ENCODE measurements at regions not wholly inside any gene's neighbourhood (a gene's known extent, or its start where the extent isn't known, plus 50 kb on each side); places are given as distances from the start of the nearest gene placed in this dataset.
"Not testable (repeated sequence)": the region's sequence is repeated elsewhere in the genome, so short reads cannot be mapped to it uniquely, and the experiment has no call there.

DNA sequence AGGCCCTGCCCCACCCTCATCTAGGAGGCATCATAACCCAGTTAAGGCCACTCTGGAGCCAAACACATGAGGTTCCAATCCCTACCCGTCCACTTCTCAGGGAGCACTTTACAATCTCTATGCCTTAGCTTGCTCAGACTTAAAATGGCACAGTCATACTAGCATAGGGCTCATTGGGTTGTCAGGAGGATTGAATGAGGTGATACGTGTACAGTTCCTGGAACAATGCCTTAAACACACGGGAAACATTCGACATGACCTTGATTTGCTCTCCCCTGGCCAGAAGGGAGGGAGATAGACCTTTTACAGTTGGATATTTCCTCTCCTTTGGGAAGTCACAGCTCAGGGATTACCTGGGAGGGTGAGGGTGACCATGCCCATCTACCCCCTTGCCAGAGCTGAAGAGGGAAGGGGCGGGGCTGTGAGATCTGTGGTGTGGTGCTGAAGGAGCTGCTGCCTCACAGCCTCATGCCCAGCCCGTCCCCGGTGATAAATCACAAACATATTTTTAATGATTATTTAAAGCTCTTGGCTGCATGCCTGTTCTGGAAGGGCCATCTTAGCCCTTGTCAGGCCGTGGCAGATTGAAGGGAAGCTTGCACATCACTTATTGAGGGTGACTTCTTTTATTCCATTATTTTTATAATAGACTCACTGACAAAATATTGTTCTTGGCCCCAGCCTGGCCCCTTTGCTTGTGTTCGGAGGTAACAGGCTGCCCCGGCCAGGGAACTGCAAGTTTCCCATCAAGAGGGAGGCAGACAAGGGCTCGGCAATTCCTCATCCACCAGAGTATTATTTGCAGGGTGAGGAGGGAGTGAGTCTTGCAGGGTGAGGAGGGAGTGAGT lies 83.4 kb downstream of the FOXD2 start:
- ChIA-PET POLR2A (no interaction called here), CTCF (no interaction called here)

DNA sequence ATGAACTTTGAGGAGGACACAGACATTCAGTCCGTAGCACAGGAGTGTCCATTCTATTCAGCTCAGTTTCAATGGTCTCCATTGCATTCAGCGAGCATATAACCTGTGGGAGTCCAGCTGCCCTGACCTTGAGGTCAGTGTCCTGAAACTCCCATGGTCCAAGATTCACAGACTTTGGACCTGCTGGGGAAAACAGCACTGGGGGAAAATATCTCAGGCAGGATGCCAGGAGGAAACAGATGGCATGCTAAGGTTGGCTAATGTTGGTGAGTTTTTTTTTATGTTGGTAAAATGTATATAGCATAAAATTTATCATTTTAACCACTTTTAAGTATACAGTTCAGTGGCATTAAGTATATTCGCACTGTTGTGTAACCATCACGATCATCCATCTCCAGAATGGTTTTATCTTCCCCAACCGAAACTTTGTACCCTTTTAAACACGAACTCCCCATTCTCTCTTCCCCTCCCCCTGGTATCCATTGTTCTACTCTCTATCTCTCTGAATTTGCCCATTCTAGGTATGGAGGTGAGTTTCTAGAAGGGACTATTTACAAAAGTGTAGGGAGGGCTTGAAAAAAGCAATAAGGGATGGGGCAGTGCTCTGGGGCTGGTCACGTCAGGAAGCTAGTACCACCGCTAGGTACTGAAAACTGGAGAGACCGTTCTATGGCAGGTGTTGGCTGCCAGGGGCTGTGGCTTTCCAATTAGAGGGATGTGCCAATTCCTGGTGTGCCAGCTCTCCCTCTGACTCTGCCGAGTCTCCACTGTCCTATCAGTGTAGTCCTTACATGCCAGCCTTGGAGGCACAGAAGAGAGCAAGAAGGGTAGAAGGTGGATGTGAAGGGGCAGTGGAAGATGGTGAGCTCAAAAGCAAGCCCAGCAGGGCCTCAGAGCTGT lies 85.3 kb downstream of the FOXD2 start:
- ChIA-PET CTCF (no interaction called here), POLR2A (no interaction called here)

DNA sequence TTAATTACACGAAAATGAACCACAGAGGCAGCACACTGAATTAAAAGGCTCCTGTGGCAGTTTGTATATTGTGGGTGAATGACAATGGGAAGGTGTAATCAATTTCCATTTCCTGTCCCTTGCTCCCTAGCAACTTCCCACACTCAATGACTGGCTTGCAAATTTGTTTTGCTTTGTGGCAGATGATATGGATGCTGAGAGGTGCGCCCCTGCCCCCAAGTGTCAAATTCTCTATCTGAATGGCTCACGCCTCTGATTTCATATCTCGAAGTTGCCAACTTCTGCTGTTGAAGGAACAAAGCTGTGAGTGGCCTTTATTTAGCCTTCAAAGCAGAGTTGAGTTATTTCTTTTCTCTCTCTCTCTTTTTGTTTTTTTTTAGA lies 86.0 kb downstream of the FOXD2 start:
- ChIA-PET POLR2A (no interaction called here), CTCF (no interaction called here)

DNA sequence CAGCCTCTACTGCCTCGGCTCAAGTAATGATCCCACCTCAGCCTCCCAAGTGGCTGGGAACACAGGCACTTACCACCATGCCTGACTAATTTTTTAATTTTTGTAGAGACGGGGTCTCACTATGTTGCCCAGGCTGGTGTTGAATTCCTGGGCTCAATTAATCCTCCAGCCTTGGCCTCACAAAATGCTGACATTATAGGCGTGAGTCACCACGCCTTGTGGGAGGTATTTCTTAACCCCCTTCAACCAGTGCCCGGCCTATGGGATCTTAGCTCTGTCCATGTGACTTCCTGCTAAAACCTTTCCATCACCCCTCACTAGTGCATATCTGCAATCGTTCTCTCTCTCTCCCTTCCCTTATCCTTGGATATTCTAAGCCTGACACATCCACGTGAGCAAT lies 86.4 kb downstream of the FOXD2 start:
- CTCF ChIA-PET, result no interaction called here
- POLR2A ChIA-PET, result no interaction called here

DNA sequence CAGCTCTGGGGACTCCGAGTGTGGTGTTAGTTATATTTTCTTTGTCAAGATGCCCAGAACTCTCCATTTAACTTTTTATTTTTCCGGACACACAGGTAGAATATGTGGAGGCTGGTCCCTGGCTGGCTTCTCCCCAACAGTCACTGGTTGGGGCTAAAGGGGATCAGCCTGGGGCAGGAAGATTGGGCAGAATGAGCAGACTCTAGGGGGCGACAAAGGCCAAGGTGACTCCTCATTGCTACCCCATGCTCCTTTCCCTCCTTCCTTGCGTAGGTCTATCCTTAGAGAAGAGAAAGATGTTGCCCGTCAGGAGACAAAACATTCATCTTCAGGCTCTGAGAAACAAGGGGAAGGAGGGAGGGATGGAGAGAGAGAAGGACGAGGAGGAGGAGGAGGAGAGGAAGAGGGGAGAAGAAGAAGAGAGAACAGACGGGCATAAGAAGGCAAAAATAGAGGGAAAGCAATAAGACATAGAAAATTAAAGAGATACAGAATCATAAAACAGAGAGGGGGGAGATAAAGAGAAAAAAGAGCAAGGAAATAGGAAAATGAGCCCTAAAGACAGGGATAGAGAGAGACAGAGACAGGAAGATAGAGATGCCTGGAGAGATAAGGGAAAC lies 89.9 kb downstream of the FOXD2 start:
- CTCF ChIA-PET, result interaction anchor here (0.7 to 1.0 kb wide), 2 partner anchors 90 to 262 kb away, joined by 3 read pairs; partner anchors contain the start of gene FOXD2

DNA sequence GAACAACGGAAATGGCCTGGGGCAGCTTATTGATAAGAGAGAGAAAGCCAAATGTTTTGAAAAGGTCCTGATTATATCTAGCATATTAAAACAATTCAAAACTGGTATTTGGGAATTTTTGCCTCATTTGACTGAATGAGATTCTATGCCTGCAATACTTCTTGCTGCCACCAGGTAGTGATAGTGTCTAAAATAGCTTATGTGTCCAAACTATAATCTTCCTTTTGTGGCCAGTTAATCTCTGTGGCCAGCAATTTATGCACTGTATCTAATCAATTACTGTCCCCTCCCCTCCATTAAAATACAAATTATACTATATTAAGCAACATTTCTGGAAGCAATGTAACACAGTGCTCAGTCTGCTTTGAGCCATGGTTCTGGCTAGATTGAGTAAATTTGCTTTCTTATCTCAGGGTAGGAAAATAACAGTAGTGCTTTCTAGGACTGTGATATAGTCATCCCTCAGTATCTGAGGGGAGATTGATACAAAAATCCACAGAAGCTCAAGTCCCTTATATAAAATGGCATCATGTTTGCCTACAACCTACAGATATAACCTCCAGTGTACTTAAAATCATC lies 91.8 kb downstream of the FOXD2 start:
- CTCF ChIA-PET, result no interaction called here
- POLR2A ChIA-PET, result no interaction called here

More for the DNA sequence above, 89.9 kb downstream of the FOXD2 start:
- POLR2A ChIA-PET, result no interaction called here

DNA sequence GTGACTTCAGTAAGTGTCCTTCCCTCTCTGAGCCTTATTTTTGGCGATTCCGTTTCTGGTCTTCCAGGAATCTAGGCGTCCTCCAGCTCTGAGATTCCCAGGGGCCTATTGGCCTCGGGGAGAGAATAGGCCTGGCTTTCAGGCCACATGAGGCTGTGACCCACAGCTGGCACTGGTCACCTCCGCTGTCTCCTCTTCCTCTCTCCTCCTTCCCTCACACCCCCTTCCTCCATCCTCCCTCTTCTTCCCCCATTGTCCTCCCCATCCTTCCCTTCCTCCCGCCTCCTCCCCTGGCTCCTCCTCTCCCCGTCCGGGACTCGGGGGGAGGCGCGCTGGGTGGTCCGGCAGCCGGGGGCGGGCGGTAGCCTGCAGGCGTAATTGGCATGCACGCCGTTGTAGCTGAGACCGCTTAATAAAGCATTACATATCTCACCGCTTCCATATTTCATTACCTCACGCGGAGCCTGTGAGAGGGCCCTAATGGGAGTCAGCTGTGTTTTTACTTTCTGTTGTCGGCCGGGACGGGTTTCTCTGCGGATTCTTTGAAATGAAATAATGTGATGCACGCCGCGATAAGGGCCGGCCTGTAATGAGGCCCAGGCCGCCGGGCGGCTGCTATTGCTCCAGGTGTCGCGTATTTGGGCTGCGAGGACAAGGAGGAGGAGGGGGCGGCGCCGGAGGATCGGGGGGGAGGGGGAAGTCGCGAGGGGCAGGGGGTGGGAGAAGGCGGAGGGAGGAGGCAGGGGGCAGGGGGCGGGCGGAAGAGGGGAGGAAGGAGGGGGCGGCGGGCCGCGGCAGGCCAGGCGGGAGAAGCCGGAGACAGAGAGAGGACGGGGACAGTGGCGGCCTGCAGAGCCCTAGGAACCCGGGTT lies 95.3 kb downstream of the FOXD2 start:
- POLR2A ChIA-PET, result no interaction called here
- CTCF ChIA-PET, result no interaction called here

DNA sequence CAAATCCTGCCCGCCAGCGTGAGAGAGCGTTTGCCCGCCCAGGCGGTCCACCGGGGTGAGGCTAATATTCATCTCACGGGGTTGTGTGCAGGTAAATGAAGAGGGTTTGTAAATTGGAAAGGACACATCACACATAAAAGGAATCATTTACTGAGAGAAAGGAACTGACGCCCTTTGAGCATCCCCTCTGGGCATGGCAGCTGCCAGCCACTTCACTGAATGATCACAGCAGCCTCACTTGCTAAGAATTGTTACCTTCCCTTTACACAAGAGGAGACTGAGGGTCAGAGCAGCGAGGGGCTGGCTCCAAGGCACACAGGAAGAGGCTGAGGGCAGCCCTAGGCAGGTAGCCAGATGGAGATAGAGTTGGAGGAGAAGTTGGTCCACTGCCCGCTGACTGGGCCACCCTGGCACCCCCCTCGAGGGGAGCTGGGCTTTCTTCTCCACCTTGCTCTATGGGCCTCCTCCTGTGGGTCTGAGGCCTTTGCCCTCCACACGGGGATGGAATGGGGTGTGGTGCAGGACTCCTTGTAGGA lies 96.0 kb downstream of the FOXD2 start:
- CTCF ChIA-PET, result no interaction called here
- POLR2A ChIA-PET, result no interaction called here

DNA sequence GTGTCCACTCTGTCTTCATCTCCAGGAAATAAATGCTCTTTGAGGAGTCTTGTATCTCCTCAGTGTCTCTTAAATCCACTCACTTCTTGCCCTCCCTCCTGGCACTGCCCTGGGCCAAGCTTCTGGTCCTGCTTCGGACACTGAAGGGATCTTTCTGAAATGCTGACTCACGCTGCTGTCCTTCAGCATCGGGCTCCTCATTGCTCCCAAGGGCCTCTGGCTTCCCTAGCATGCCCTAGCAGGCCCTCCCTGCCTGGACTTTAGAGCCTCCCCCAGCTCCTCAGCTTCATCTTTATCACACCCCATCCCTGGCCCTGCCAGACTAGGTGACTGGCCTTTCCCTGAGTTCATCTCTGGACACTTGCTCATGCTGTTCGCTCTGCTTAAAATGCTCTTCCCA lies 96.6 kb downstream of the FOXD2 start:
- POLR2A ChIA-PET, result no interaction called here
- CTCF ChIA-PET, result no interaction called here

DNA sequence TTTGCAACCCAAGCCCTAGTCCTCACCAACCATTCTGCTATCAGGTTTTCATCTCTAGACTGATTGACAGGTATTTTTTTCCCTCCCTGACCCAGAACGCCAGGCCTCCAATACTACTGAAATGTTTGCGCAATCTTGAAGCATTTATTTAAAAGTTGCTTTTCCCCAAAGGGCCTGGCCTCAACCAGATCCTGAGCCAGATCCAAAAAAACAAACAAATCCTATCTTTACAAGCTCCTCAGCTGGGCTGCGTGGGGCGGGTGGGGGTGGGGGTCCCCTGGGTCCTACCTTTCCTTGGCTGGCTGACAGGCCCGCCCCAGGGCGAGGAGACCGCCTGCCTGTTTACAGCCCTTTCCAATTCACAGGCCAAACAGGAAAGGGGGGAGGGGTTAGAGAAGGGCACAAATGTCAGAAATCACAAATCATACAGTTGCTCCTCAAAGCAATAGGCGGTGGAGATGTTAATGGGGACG lies 98.8 kb downstream of the FOXD2 start:
- POLR2A ChIA-PET, result no interaction called here
- CTCF ChIA-PET, result no interaction called here

DNA sequence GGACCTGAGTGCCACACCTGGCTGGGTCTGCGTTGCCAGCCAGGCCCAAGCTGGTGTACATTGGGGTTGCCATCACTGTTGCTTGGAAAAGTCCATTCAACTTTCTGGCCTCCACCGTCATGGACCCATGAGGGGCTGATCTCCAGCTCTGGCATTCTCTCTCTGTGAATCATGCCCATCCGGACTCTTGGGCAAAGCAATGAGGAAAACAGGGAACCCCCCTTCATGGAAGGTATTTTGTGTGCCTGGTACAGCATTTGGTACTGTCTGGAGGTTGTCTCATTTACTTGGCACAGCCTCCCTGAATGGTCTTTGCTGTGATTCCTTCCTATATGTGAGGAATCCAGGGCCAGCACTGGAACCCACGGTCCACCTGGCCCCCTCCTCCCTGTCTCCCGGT lies 99.4 kb downstream of the FOXD2 start:
- ChIA-PET POLR2A (no interaction called here), CTCF (no interaction called here)

DNA sequence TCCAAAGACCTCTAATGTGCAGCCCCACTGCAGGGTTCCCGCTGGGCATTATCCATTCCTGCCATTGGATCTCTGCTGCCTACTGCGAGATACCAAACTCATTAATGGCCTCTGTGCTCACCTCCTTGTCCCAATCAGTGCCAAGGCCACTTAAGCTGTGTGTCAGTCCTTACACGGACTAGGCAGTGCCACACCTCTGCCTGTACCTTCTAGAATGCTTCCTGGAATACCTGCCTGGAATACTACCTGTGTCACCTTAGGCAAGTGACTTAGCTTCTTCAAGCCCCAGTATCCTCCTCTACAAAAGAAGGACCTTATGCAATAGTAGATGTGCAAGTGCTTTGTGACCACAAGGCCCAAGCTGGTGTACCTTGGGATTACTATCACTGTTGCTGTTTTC lies 100.1 kb downstream of the FOXD2 start:
- ChIA-PET CTCF (interaction anchor here (1.1 kb wide), 1 partner anchor 17 kb away, joined by 3 read pairs; no protein-coding TSS in a partner anchor), POLR2A (no interaction called here)

DNA sequence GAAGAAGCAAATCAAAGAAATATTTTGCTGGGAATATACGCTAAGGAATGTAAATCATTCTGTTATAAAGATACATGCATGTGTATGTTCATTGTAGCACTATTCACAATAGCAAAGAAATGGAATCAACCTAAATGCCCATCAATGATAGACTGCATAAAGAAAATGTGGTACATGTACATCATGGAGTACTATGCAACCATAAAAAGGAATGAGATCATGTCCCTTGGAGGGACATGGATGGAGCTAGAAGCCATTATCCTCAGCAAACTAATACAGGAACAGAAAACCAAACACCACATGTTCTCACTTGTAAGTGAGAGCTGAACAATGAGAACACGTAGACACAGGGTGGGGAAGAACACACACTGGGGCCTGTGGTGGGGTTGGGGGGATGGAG lies 100.7 kb downstream of the FOXD2 start:
- POLR2A ChIA-PET, result not testable (repeated sequence)
- CTCF ChIA-PET, result interaction anchor here (1.1 kb wide), 1 partner anchor 17 kb away, joined by 3 read pairs; no protein-coding TSS in a partner anchor

DNA sequence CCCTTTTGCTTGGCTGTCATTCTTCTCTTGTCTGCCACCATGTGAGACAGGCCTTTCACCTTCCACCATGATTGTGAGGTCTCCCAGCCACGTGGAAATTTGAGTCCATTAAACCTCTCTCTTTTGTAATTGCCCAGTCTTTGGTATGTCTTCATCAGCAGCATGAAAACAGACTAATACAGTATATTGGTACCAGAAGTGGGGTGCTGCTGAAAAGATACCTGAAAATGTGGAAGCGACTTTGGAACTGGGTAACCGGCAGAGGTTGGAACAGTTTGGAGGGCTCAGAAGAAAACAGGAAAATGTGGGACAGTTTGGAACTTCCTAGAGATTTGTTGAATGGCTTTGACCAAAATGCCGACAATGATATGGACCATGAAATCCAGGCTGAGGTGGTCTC lies 103.9 kb downstream of the FOXD2 start:
- CTCF ChIA-PET, POLR2A ChIA-PET: not testable (repeated sequence)

DNA sequence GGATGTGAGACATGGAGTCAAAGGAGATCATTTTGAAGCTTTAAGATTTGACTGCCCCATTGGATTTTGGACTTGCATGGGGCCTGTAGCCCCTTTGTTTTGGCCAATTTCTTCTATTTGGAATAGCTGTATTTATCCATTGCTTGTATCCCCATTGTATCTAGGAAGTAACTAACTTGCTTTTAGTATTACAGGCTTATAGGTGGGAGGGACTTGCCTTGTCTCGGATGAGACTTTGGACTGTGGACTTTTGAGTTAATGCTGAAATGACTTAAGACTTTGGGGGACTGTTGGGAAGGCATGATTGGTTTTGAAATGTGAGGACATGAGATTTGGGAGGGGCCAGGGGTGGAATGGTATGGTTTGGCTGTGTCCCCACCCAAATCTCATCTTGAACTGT lies 105.2 kb downstream of the FOXD2 start:
- CTCF ChIA-PET, POLR2A ChIA-PET: not testable (repeated sequence)

DNA sequence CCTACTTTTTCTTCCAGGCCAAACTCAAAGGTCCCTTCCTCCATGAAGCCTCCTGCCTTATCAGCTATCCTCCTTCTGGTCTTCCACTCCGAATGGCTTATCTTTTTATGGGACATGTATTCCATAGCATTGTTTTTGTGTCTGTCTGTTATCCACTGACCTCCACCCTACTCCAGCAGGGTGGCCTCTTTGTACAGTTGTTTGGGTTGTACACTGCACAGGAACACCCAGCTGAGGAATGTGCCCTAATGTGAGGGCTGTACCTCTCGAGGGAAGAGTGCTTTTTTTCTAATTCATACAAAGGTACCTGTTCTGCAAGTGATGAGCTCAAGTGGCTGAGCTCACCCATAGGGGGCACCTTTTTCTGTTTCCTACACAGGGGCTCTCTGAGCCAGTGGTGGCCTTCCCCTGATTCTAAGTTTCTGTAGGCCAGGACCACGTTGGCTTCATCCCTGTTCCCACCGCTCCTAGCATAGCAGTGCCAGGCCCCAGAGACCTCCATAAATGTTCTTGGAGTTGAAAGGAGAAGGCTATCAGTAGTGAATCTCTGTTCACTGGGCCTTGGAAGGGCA lies 108.2 kb downstream of the FOXD2 start:
- ChIA-PET POLR2A (no interaction called here), CTCF (no interaction called here)

DNA sequence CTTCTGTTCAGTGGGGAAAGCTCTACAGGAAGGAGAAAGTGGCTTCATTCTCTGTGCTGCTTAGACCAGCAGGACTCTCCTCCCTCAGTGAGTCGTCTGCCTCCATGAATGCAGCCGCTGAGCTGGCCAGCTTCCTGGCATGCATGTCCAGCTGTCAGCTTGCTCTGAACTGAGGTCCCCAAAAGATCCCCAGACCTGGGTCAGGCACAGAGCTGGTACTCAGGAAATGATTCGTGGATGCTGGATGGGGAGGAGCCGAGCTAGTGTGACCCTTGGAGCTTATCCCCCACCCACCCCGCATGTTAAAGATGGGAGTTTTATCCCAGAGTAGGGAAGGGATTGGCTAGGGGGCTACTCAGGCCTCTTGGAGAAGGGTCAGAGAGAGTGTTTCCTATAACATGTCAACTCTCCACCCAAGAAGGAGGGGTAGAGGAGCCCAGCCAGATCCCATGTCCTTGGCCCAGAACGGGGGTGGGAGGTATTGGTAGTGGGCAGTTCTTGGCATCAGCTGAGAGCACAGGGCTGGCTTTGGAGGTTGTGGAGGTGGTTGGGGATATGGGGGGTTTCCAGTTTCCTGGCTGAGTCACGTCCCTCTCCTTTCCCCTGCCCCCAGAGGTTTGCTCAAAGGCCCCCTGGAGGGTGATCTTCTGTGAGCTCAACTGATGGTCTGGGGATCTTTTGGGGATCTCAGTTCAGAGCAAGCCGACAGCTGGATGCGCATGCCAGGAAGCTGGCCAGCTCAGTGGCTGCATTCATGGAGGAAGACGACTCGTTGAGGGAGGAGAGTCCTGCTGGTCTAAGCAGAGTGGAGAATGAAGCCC lies 110.1 kb downstream of the FOXD2 start:
- POLR2A ChIA-PET, result no interaction called here
- CTCF ChIA-PET, result no interaction called here

DNA sequence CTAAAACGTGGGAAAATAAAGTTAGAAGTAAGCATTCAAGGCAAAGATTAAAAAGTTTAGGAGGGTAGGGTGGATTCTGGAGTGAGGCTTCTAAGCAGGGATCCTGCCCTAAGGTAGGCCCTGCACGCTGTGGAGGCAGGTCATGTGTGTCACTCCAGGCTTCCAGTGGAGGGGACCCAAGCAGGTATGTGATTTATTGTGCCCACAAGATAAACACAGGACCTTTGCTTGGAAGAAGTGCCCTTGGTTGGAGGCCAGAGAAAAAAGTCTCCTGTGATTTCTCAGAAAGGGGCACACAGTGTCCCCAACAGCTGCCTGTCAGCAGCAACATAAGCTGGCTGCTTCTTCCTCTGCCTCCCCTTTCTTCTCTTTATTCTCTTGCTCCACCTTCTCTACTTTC lies 110.8 kb downstream of the FOXD2 start:
- CTCF ChIA-PET, result no interaction called here
- POLR2A ChIA-PET, result no interaction called here
